Choroid plexus epithelial cell (primary cell): ENCODE measurements at regions not wholly inside any gene's neighbourhood (a gene's known extent, or its start where the extent isn't known, plus 50 kb on each side); places are given as distances from the start of the nearest gene placed in this dataset.

Experiments
- DNase-seq: peaks from one replicate; pipeline ENCODE4 v3.0.0-alpha.2; 2010; ENCODE audit warnings: low read depth
- H3K4me3 ChIP-seq: 2 replicates; pipeline ENCODE4 v1.5.1; 2011; ENCODE audit warnings: low read depth, mild to moderate bottlenecking, control low read depth, low read length, moderate library complexity
- TF ChIP-seq, protein P1 (sequence below): conservative IDR thresholded peaks from 2 replicates; pipeline ENCODE4 v1.5.1; 2011; ENCODE audit warnings: low read depth, mild to moderate bottlenecking, control low read depth, inconsistent platforms, low read length, moderate library complexity

- H3K4me3 ChIP-seq = no peak overlapping the region
- TF ChIP-seq, protein P1, sequence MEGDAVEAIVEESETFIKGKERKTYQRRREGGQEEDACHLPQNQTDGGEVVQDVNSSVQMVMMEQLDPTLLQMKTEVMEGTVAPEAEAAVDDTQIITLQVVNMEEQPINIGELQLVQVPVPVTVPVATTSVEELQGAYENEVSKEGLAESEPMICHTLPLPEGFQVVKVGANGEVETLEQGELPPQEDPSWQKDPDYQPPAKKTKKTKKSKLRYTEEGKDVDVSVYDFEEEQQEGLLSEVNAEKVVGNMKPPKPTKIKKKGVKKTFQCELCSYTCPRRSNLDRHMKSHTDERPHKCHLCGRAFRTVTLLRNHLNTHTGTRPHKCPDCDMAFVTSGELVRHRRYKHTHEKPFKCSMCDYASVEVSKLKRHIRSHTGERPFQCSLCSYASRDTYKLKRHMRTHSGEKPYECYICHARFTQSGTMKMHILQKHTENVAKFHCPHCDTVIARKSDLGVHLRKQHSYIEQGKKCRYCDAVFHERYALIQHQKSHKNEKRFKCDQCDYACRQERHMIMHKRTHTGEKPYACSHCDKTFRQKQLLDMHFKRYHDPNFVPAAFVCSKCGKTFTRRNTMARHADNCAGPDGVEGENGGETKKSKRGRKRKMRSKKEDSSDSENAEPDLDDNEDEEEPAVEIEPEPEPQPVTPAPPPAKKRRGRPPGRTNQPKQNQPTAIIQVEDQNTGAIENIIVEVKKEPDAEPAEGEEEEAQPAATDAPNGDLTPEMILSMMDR = no peak
- DNase-seq = no peak
These were observed 593.8 kb downstream of the SPRY1 start for GRCh38 chr4:123990310-123990870.

DNA sequence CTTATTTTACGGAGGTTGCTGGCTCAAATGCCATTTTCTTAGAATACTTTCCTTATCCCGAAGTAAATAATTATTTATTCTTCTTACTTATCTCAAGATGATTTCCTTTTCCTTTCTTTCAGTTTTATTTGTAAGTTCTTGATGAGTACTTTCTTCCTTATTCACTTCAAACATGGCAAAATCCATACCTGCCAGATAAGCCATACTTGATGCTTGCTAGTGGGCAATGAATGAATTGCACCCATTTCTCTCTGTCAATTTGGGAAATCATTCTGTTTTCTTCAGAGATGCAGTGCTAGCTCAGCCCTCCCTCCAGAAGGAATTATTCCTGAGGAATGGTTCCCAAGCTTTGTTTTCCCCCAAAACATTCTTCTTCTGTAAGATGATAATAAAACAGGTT lies 598.3 kb downstream of the SPRY1 start:
- no peak for DNase-seq
- H3K4me3 ChIP-seq = no peak overlapping the region
- TF ChIP-seq, protein P1 = peak; percentile 36

- TF ChIP-seq, protein P1 = no peak
- no peak overlapping the region for H3K4me3 ChIP-seq
- DNase-seq = peak; percentile 76
These were observed 599.3 kb downstream of the SPRY1 start for GRCh38 chr4:123995936-123996335.

DNA sequence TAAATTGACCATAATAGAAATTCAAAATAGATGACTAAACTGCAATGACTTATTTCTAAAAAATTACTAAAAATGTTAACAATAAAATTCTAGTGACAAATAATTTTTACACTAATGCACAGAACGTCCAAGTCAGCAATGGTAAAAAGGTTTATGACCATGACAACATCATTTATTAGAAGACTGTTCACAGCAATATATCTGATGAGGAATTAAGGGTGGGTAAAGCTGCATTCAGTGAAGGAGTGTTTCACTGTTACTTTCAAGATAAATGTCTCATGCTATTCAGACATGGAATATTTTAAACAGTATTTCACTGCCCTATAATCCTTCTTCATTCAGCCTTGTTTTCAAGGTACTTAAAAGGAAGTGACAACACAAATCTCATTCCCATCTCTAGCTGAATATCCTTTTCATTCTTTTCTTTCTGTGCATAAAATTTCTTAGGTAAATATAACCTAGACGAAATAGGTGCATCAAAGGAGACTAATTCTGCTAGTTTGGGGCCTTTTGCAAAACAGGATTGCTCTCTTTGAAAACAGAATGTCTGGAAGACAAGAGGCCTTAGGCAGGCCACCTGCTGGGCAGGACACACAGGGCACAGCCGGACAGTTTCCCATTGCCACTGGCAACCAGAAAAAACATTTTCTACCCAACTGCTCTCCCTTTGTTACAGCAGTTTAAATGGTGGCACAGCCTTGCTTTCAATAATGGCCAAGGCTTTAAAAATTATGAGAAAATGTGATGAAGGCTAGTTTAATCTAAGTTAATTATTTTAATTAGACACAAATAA lies 600.3 kb downstream of the SPRY1 start:
- H3K4me3 ChIP-seq = no peak overlapping the region
- TF ChIP-seq, protein P1 = peak; percentile 33
- peak; percentile 62 for DNase-seq

DNA sequence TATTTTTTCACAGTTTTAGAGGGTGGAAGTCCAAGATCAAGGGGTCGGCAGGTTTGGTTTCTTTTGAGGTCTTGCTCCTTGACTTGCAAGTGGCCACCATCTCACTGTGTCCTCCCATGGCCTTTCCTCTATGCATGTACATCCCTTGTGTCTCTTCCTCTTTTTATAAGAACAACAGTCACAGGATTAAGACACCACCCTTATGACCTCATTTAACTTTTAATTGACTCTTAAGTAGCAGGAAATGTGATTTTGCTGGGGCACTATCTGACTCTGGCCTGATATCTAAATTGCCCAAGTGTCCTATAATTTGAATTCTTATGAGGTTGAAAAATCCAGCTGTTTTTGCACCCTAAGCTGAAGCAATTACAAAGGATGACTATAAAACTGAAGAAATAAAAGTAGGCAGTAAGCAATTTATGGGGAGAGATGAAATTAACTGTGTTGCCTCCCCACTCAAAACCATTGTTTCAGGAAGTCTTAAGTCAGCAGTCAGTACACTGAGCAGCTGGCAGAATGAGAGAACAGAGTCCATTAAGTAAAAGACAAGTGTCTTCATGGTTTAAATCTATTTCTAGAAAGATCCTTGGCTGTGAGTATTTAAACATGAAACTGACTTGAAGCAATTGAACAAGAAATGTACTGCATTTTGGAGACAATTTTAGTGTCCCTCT lies 601.3 kb downstream of the SPRY1 start:
- DNase-seq = no peak
- TF ChIP-seq, protein P1 = no peak

DNA sequence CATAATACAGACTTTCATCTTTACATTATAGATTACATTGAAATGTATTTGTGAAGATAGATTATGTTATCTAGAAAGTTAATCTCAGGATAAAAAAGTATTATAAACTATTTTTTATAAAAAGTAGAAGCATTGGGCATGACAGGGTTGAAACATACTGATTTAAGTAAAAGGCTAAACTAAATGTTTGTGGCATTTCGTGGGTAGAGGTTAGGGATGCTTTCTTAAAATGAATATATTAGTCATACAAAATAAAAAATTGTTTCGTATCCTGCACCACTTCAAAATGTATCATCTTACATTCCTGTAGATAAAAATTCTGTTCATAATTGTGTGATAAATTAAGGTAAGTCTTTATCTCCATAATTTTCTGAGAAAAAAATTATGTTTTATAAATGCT lies 603.6 kb downstream of the SPRY1 start:
- no peak for DNase-seq
- TF ChIP-seq, protein P1 = no peak
- no peak overlapping the region for H3K4me3 ChIP-seq

More for the DNA sequence above, 601.3 kb downstream of the SPRY1 start:
- no peak overlapping the region for H3K4me3 ChIP-seq
